Dermis microvascular lymphatic vessel endothelial cell (primary cell): ENCODE measurements at regions not wholly inside any gene's neighbourhood (a gene's known extent, or its start where the extent isn't known, plus 50 kb on each side); places are given as distances from the start of the nearest gene placed in this dataset.
"Not testable (repeated sequence)": the region's sequence is repeated elsewhere in the genome, so short reads cannot be mapped to it uniquely, and the experiment has no call there.

ENCODE experiments used
- DNase-seq, 2 donors: peaks; one replicate each; pipeline versions ENCODE4 v3.0.0 to v3.0.0-alpha.2; 2010; ENCODE audit warnings: low read depth in 2 of 2

GRCh38 chr7:68218461-68218860 lies 1221.8 kb downstream of the TYW1 start:
- DNase-seq = no peak

- no peak for DNase-seq
Observed at GRCh38 chr7:68222311-68222710, 1225.7 kb downstream of the TYW1 start.

- DNase-seq = no peak
Observed at GRCh38 chr7:68224041-68224741, 1227.6 kb downstream of the TYW1 start.

- not testable (repeated sequence) for DNase-seq
Observed at GRCh38 chr7:68231011-68231410, 1234.4 kb downstream of the TYW1 start.

GRCh38 chr7:68235937-68236336 lies 1239.3 kb downstream of the TYW1 start:
- DNase-seq = no peak

- DNase-seq = no peak
Observed at GRCh38 chr7:68238204-68238805, 1241.7 kb downstream of the TYW1 start.

GRCh38 chr7:68243128-68243527 lies 1246.5 kb downstream of the TYW1 start:
- DNase-seq = no peak

GRCh38 chr7:68244389-68244788 lies 1247.8 kb downstream of the TYW1 start:
- DNase-seq = no peak

- no peak for DNase-seq
Observed at GRCh38 chr7:68245688-68246087, 1249.1 kb downstream of the TYW1 start.

- no peak for DNase-seq
Observed at GRCh38 chr7:68246189-68246633, 1249.6 kb downstream of the TYW1 start.

- DNase-seq = no peak
Observed at GRCh38 chr7:68247126-68247525, 1250.5 kb downstream of the TYW1 start.

GRCh38 chr7:68247571-68247970 lies 1250.9 kb downstream of the TYW1 start:
- DNase-seq = no peak

GRCh38 chr7:68248973-68249372 lies 1252.3 kb downstream of the TYW1 start:
- no peak for DNase-seq

GRCh38 chr7:68249611-68250010 lies 1253.0 kb downstream of the TYW1 start:
- DNase-seq = no peak

GRCh38 chr7:68250143-68250542 lies 1253.5 kb downstream of the TYW1 start:
- no peak for DNase-seq

GRCh38 chr7:68254815-68255214 lies 1258.2 kb downstream of the TYW1 start:
- not testable (repeated sequence) for DNase-seq

GRCh38 chr7:68256295-68256694 lies 1259.7 kb downstream of the TYW1 start:
- DNase-seq = no peak

GRCh38 chr7:68258609-68259008 lies 1262.0 kb downstream of the TYW1 start:
- DNase-seq = no peak

GRCh38 chr7:68265258-68265657 lies 1268.6 kb downstream of the TYW1 start:
- DNase-seq = no peak

GRCh38 chr7:68266004-68266579 lies 1269.5 kb downstream of the TYW1 start:
- DNase-seq = no peak

- no peak for DNase-seq
Observed at GRCh38 chr7:68267486-68267885, 1270.9 kb downstream of the TYW1 start.

- no peak for DNase-seq
Observed at GRCh38 chr7:68269405-68269804, 1272.8 kb downstream of the TYW1 start.

GRCh38 chr7:68272507-68272906 lies 1275.9 kb downstream of the TYW1 start:
- no peak for DNase-seq
